ENCODE measurements at regions not wholly inside any gene's neighbourhood (a gene's known extent, or its start where the extent isn't known, plus 50 kb on each side); places are given as distances from the start of the nearest gene placed in this dataset.
"Not testable (repeated sequence)": the region's sequence is repeated elsewhere in the genome, so short reads cannot be mapped to it uniquely, and the experiment has no call there.

DNA sequence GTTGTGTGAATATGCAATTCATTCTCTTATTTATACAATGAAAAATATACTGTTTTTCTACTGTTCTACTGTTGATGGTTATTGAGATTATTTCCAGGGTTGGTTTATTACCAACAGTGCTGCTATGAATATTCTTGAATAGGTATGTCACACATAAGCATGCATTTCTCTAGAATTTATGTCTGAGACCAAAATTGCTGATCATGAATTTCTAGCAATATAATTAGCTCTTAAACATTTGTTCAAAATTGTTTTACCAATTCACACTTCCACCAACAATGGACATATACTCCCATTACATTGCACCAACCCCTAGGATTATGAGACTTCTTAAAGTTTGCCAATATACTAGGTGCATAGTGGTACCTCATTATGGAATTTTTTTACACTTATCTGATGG is 164.1 kb upstream of the KCNQ5 start:
- Histone ChIP-seq H3K36me3 (no peaks in the 10 kb centered on the region), H3K9me3 (replicated peaks) (no peaks in the 10 kb centered on the region), H3K4me3 (no peak overlapping the region), H3K27ac (no peak overlapping the region), H3K4me1 (replicated peaks) (no peaks in the 10 kb centered on the region), H3K27me3 (replicated peaks) (peaks cover 2% of the 10 kb centered on the region; the same call in 1 of the 2 replicates)
- DNase-seq (ENCODE audit: low read depth in 1 of 2, low spot score in 2 of 2), result no peak

DNA sequence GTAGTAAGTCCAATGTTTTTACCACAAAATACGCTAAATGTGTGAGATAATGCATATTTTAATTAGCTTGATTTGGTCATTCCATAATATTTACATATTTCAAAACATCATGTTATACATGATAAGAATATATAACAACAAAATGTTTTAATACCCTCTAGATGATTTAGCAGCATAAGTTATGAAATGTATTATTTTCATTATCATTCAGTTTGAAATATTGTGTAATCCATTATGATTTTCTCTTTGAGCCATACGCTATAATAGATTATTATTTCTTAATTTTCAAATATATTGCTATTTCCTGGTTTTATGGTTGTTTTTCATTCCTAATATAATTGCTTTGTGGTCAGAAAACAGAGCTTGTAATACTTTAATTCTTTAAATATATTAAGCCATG is 163.3 kb upstream of the KCNQ5 start:
- no peak for DNase-seq (ENCODE audit: low read depth in 1 of 2, low spot score in 2 of 2)
- Histone ChIP-seq H3K27me3 (replicated peaks) (peaks cover 2% of the 10 kb centered on the region; the same call in 1 of the 2 replicates), H3K36me3 (no peaks in the 10 kb centered on the region), H3K9me3 (replicated peaks) (no peaks in the 10 kb centered on the region), H3K4me1 (replicated peaks) (no peaks in the 10 kb centered on the region), H3K27ac (no peak overlapping the region), H3K4me3 (no peak overlapping the region)

DNA sequence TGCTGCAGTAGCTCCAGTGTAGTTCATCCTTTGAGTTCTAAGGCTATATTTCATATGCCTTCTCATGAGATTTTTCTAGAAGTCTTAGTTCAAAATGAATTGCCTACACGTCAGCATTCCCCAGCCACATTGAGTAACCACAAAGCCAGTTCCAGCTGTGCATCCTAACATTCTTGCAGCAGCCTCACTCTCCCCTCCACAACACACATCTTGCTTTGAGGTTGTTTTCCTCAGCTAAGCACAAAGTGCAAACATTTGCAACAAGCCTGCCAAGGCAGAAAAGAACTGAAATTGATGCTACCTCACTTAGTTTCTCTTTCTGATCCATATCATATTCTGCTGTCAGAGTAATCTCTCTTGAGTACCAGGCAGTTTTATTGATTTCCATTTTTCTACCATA is 160.7 kb upstream of the KCNQ5 start:
- Histone ChIP-seq H3K36me3 (no peaks in the 10 kb centered on the region), H3K9me3 (replicated peaks) (no peaks in the 10 kb centered on the region), H3K4me1 (replicated peaks) (no peaks in the 10 kb centered on the region; the same call in 1 of the 2 replicates), H3K27ac (no peak overlapping the region), H3K4me3 (no peak overlapping the region), H3K27me3 (replicated peaks) (0 out of 2 replicates have a peak, but pooled peaks cover 2% of the 10 kb centered on the region)
- no peak for DNase-seq (ENCODE audit: low read depth in 1 of 2, low spot score in 2 of 2)

DNA sequence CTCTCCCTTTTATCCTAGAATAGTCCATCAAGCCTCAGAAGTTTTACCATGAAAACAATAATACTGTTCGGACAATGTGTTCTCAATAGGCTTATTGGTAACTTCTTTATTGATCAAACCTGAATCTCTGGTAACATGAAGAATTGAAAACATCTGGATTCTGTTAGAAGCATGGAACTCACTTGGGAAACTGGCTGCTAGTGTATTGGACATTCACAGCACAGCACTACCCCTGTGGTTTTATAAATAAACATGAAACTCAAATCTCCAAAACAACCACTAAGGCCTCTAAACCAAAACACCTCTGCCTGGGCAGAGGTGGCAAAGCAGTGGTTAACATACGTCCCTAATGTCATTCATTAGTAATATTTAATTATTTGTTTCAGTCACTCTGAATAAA is 157.6 kb upstream of the KCNQ5 start:
- Histone ChIP-seq H3K36me3 (no peaks in the 10 kb centered on the region), H3K27me3 (replicated peaks) (no peaks in the 10 kb centered on the region), H3K9me3 (replicated peaks) (no peaks in the 10 kb centered on the region), H3K27ac (no peak overlapping the region), H3K4me3 (no peak overlapping the region), H3K4me1 (replicated peaks) (no peaks in the 10 kb centered on the region; the same call in 1 of the 2 replicates)
- DNase-seq (ENCODE audit: low read depth in 1 of 2, low spot score in 2 of 2), result no peak

DNA sequence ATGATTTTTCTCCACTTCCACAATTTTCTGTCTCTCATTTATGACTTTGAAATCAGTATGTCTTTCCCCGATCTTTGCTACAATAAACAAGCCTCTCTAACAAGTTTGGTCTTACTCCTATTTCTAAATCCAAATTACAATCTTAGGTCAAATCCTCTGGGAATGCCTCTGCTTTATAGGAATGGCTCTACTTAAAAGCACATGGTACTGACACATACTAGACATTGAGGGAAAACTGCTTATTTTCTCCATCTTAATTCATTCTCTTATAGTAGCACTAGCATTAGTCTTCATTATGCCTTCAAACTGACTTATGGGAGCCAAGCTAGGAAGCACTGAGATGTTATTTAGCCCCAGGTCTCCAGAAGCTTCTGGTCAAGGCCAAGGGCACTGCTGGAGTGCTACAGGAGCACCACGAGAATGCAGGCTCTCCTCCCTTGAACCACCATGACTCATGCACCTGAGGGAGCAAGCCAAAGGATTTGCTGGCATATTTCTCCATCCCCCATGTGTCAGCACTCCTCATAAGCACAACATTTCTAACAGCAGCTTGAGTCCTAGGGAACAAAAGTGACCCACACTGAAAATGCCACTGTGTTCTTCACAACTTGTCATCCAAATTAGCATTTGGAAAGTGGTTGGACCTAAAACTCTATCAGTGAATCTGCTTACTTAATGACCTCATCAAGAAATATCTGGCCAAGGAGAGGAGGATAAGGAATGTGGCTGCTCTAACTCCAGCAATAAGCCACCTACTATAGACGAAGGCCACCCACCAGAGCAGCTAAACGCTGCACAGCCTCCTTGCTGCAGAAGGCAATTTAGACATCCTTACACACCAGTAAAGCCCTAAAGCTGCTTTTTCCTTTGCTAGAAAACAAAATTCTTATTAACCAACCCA is 156.8 kb upstream of the KCNQ5 start:
- H3K27ac ChIP-seq, result no peak overlapping the region
- no peaks in the 10 kb centered on the region for H3K36me3 ChIP-seq
- H3K4me3 ChIP-seq, result no peak overlapping the region
- H3K9me3 ChIP-seq (replicated peaks), result no peaks in the 10 kb centered on the region
- H3K4me1 ChIP-seq (replicated peaks), result no peaks in the 10 kb centered on the region; the same call in 1 of the 2 replicates
- no peak for DNase-seq (ENCODE audit: low read depth in 1 of 2, low spot score in 2 of 2)
- H3K27me3 ChIP-seq (replicated peaks), result no peaks in the 10 kb centered on the region

DNA sequence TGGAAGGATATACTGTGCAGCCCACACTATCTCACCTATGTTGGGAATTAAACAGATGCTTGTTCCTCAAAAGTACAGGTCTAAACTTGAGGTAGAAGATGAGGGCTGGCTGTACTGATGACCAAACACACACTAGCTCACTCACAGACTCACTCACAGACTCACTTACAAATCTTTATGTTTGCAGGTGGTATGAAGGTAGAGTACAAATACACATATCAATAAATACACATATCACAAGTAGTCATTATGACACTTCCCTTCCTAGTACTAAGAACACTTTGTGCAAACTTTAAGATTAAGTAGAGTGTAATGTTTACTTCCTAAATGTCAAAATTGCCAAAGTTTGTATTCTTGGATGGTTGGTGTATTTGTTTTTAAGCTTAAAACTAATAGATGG is 155.4 kb upstream of the KCNQ5 start:
- Histone ChIP-seq H3K4me3 (no peak overlapping the region), H3K4me1 (replicated peaks) (no peaks in the 10 kb centered on the region; the same call in 1 of the 2 replicates), H3K27me3 (replicated peaks) (no peaks in the 10 kb centered on the region), H3K9me3 (replicated peaks) (no peaks in the 10 kb centered on the region), H3K27ac (no peak overlapping the region), H3K36me3 (no peaks in the 10 kb centered on the region)
- no peak for DNase-seq (ENCODE audit: low read depth in 1 of 2, low spot score in 2 of 2)

DNA sequence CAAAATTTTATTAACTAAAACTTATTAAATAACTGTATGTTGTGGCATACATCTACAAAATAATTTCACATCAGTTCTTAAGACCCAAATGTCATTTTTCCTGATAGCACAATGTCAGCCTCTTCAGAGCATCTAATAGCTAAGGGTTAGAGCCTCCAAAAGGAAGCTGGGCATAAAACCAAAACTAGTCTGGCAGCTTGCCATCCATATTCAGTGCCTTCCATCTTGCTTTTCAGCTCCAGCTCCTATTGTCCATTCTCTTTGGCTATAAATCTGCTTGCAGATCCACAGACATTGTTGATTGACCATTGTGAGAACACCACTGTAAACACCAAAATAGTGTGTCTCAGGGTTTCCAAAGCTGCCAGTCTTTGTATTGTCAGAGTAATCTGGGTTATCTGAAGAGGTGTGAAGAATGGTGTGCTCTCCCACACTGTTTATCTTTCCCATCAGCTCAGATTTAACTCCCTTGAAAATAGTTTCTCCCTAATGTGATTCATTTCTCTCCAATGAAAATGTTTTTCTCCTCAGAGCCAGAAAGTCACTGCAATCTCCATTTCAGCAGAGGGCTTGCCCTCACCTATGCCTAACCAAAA is 154.8 kb upstream of the KCNQ5 start:
- H3K36me3 ChIP-seq, result no peaks in the 10 kb centered on the region
- no peak overlapping the region for H3K27ac ChIP-seq
- no peaks in the 10 kb centered on the region; the same call in 1 of the 2 replicates for H3K4me1 ChIP-seq (replicated peaks)
- no peak overlapping the region for H3K4me3 ChIP-seq
- no peak for DNase-seq (ENCODE audit: low read depth in 1 of 2, low spot score in 2 of 2)
- H3K9me3 ChIP-seq (replicated peaks), result no peaks in the 10 kb centered on the region
- H3K27me3 ChIP-seq (replicated peaks), result no peaks in the 10 kb centered on the region

DNA sequence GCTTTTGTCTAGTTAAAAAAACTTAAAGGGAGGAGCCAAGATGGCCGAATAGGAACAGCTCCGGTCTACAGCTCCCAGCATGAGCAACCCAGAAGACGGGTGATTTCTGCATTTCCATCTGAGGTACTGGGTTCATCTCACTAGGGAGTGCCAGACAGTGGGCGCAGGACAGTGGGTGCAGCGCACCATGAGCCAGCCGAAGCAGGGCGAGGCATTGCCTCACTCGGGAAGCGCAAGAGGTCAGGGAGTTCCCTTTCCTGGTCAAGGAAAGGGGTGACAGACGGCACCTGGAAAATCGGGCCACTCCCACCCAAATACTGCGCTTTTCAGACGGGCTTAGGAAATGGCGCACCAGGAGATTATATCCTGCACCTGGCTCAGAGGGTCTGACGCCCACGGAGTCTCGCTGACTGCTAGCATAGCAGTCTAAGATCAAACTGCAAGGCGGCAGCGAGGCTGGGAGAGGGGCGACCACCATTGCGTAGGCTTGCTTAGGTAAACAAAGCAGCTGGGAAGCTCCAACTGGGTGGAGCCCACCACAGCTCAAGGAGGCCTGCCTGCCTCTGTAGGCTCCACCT is 152.4 kb upstream of the KCNQ5 start:
- H3K27ac ChIP-seq; H3K27me3 ChIP-seq (replicated peaks); H3K36me3 ChIP-seq; H3K4me3 ChIP-seq; DNase-seq (ENCODE audit: low read depth in 1 of 2, low spot score in 2 of 2); H3K9me3 ChIP-seq (replicated peaks); H3K4me1 ChIP-seq (replicated peaks): not testable (repeated sequence)

DNA sequence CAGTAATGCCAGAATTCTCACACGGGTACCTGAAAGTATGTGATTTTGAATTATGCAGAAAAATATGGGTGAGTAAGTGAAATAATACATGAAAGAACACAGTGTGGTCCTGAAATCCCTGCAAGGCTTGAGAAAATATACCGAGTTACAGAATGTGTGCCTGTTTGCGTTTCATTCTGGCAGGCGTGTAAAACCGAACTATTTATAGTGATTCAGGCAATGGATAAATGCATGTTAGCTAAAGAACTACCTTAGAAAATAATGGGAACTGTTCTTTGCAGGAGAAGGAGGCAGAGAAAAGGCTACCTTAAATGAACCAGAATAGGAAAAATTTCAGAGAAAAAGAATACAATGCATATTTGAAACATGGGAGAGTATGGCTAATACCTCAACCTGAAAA is 145.8 kb upstream of the KCNQ5 start:
- Histone ChIP-seq H3K4me3 (no peak overlapping the region), H3K9me3 (replicated peaks) (no peaks in the 10 kb centered on the region), H3K36me3 (no peaks in the 10 kb centered on the region), H3K27ac (no peak overlapping the region), H3K4me1 (replicated peaks) (no peaks in the 10 kb centered on the region), H3K27me3 (replicated peaks) (no peaks in the 10 kb centered on the region)
- DNase-seq (ENCODE audit: low read depth in 1 of 2, low spot score in 2 of 2), result no peak

DNA sequence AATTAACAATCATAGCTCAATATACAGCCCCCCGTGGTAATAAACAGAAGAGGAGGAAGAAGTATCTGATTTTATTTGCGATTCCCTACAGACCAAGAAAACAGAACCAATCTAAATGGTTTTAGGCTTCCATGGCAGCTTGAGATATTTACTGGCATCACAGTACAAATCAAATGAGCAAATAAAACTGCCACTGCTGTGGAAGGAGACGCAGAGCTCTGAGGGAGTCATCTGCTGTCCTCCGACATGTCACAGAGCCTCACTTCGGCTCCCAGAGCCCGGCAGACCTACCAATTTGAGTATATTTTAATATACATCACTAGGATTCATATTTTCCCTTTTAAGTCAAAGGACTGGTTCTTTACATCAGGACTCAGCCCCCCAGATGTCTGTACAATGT is 145.2 kb upstream of the KCNQ5 start:
- Histone ChIP-seq H3K9me3 (replicated peaks) (no peaks in the 10 kb centered on the region), H3K4me3 (no peak overlapping the region), H3K27ac (no peak overlapping the region), H3K36me3 (no peaks in the 10 kb centered on the region), H3K27me3 (replicated peaks) (no peaks in the 10 kb centered on the region), H3K4me1 (replicated peaks) (no peaks in the 10 kb centered on the region)
- no peak for DNase-seq (ENCODE audit: low read depth in 1 of 2, low spot score in 2 of 2)

DNA sequence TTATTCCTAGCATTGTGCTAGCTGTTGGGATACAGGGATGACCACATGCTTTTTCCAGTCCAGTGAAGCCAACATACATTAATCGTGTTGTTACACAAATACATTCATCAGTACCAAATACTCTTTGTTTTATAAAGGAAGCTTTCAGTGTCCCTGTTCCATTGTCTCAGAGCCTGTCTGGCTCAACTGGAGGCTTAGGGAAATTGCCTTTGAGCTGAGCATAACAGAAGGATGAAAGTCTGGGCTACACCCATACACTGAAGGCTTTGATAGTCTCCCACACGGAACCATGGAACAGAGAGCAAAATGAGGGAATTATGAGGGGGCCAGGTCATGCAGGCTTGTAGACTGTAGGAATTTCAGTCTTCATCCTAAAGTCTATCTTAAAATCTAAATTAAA is 126.4 kb upstream of the KCNQ5 start:
- no peaks in the 10 kb centered on the region for H3K36me3 ChIP-seq
- H3K27me3 ChIP-seq (replicated peaks), result no peaks in the 10 kb centered on the region; the same call in 1 of the 2 replicates
- no peak overlapping the region for H3K4me3 ChIP-seq
- H3K4me1 ChIP-seq (replicated peaks), result no peaks in the 10 kb centered on the region
- H3K9me3 ChIP-seq (replicated peaks), result no peaks in the 10 kb centered on the region
- no peak for DNase-seq (ENCODE audit: low read depth in 1 of 2, low spot score in 2 of 2)
- no peak overlapping the region for H3K27ac ChIP-seq

DNA sequence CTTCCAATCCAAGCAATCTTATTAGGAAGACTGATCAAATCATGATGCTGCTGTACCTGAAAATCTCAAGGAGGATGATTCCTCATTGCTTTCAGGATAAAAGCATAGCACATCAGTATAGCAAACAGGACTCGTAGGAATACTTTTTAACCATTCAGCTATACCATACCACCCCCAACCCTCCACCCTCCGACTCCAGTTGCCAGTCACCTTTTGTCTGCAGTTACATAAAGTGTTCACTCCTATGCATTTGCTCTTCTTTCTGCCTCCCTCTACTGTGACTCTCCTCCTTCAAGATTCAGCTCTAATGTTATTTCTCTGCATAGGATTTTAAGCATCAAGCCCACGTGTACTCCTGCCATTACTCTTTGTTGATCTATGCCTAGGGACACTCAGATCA is 124.7 kb upstream of the KCNQ5 start:
- H3K27me3 ChIP-seq (replicated peaks), result no peaks in the 10 kb centered on the region; the same call in 1 of the 2 replicates
- no peak for DNase-seq (ENCODE audit: low read depth in 1 of 2, low spot score in 2 of 2)
- H3K36me3 ChIP-seq, result no peaks in the 10 kb centered on the region
- no peaks in the 10 kb centered on the region for H3K4me1 ChIP-seq (replicated peaks)
- no peak overlapping the region for H3K27ac ChIP-seq
- no peak overlapping the region for H3K4me3 ChIP-seq
- H3K9me3 ChIP-seq (replicated peaks), result no peaks in the 10 kb centered on the region

DNA sequence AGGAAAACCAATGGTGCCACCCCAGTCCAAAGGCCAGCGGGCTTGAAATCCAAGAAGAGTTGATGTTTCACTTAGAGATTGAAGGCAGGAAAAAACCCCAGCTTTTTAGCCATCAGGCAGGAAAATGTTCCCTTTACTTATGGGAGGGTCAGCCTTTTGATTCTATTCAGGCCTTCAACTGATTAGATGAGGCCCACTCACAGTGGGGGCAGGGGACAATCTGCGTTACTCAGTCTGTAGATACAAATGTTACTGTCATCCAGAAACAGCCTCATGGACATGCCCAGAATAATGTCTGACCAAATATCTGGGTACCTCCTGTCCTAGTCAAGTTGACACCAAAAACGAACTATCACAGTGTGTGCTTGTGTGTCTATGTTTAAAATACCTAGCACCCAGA is 121.2 kb upstream of the KCNQ5 start:
- Histone ChIP-seq H3K36me3 (no peaks in the 10 kb centered on the region), H3K9me3 (replicated peaks) (no peaks in the 10 kb centered on the region), H3K27me3 (replicated peaks) (no peaks in the 10 kb centered on the region; the same call in 1 of the 2 replicates), H3K4me3 (no peak overlapping the region), H3K4me1 (replicated peaks) (no peaks in the 10 kb centered on the region), H3K27ac (no peak overlapping the region)
- no peak for DNase-seq (ENCODE audit: low read depth in 1 of 2, low spot score in 2 of 2)

DNA sequence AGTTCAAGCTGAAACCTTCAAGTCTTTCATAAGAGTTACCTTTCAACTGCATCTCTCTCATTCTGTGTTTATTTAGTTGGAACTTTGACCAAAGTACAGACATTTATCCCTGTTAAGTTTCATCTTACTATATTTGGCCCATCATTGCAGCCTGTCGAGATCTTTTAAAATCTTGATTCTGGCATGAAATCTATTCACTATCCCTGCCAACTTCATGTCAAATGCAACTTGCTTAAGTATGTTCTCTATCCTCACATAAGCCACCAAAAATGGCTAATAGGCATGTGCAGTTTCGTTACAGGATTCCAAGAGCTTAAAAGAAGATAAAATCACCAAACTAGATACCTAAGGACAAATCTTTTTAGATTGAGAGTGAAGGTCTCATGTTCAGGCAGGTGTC is 117.5 kb upstream of the KCNQ5 start:
- no peak overlapping the region for H3K27ac ChIP-seq
- no peak for DNase-seq (ENCODE audit: low read depth in 1 of 2, low spot score in 2 of 2)
- H3K27me3 ChIP-seq (replicated peaks), result no peaks in the 10 kb centered on the region
- no peaks in the 10 kb centered on the region for H3K4me1 ChIP-seq (replicated peaks)
- H3K4me3 ChIP-seq, result no peak overlapping the region
- H3K36me3 ChIP-seq, result no peaks in the 10 kb centered on the region
- H3K9me3 ChIP-seq (replicated peaks), result no peaks in the 10 kb centered on the region
